ENCODE measurements at regions not wholly inside any gene's neighbourhood (a gene's known extent, or its start where the extent isn't known, plus 50 kb on each side); places are given as distances from the start of the nearest gene placed in this dataset.

DNA sequence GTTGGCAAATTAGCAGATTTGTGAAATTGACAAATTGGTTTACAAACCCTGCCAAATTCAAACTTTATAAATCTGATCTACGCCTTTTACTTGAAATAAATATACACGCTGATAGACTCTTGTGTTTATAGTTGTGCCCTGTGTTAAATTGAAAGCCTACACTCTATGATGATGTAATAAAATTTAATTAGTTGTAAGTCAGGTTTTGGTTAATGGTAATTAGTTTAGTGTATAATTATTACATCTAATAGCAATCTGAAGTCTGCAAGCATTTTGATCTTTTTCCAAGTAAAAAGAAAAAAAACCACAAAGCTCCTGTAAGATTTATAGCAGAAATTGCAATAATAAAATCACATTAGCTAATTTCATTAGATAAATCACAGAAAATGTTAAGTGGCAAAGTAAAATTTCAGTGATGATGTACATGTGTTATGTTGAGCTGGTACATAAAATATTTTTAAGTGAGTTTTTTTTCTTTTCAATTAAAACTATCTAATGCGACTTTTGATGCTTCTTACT is 72.7 kb upstream of the TENM3 start:
- no peak for DNase-seq

DNA sequence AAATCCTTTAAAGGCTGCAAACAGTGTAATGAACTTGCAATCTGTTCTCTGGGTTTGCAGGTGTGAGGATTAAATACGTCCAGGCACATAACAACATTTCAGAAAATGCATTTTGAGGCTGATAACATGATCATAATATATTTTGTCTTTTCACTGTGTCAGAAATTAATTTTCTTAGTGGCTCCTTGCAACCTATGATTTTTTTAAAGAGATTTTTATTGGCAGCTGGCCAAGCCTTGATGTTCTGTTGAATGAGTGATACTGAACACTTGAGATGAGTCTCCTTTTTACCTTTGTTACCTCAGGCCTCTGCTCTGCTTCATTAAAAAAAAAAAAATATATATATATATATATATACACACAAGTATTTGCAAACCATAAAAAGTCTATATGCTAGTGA is 68.2 kb upstream of the TENM3 start:
- DNase-seq: no peak

GRCh38 chr4:182175788-182176519 is 67.2 kb upstream of the TENM3 start:
- DNase-seq: no peak

- no peak for DNase-seq
Measured at GRCh38 chr4:182177166-182177565, 66.0 kb upstream of the TENM3 start.

DNA sequence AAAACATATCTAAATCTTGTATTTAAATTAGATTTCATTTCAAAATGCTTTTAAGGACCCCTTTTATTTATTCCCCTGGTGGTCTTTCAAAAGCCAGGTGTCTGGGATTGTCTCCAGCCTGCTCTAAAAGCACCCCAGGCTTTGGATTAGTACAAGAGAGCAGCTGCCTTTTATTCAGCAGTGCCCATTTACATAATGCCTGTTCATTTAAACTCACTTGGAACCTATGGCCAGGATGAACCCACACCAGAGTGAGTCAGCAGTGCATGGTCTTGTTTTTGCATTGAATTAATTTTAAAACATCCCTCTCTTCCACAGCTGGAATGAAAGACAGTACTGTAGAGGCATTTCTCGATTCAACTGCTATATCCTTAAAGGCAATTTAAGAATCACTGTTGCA is 64.1 kb upstream of the TENM3 start:
- DNase-seq: no peak

- no peak for DNase-seq
Measured at GRCh38 chr4:182179751-182180150, 63.5 kb upstream of the TENM3 start.

GRCh38 chr4:182185491-182185890 is 57.7 kb upstream of the TENM3 start:
- DNase-seq: no peak

DNA sequence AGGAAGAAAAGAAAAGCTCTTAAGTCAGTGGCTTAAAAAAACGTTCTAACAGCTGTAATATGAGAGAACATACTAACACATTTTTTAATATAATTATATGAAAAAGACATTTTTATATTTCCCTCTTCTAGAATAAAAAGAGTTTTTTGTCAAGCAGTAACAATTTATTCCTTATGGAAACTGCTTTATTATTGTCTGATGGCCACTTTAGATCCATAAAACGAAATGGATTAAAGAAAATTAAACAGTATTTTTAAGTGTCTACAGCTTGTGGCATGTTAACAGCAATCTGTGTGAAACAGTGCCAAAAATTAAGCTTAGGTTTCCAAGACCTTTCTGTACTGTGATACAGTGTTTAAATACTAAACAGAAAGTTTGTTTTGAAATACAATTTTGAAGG is 55.5 kb upstream of the TENM3 start:
- no peak for DNase-seq

GRCh38 chr4:182188622-182189021 is 54.6 kb upstream of the TENM3 start:
- no peak for DNase-seq

- no peak for DNase-seq
Measured at GRCh38 chr4:182189103-182189878, 53.9 kb upstream of the TENM3 start.

DNA sequence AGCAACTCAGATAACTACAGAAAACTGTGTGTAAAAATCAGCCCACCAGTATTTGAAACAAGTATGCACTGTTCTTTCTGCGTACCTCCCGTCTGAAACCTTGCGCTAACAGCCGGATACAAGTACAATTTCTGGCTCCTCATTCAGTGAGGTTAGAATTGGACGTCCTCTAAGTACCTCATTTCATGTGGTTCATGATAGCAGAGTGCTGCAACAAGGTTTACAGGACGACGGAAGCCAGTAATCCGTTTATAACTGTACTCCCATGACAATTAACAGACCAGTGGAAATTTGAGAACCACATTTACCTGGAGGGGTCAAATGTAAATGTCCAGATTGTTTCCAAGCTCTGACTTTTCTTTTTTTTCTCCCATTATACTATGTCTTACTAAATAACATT is 52.9 kb upstream of the TENM3 start:
- no peak for DNase-seq

GRCh38 chr4:182192511-182193181 is 50.6 kb upstream of the TENM3 start:
- no peak for DNase-seq

DNA sequence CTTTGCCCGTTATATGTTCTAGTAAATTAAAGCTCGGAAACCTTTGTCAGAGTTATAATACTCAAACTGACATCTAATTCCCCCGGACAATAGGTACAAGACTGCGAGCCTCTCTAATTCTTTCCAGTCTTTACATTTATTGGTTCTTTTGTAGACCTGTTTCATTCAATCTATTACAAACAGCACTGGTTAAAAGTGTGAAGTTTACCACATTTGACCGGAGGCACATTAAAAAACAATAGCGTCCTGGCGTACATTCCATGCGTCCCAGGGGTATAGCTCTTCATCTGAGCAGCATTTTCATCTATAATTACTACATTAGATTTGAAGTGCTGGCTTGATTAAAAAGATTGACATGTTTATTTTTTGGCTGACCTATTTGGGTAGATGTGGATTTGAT is 49.9 kb upstream of the TENM3 start:
- no peak for DNase-seq

All from suppressor macrophage treated with lipopolysaccharide for 1 hour (primary cell).